ENCODE measurements at regions not wholly inside any gene's neighbourhood (a gene's known extent, or its start where the extent isn't known, plus 50 kb on each side); places are given as distances from the start of the nearest gene placed in this dataset.

- H3K9me2 ChIP-seq (ENCODE audit: insufficient read depth), result no peaks in the 10 kb centered on the region; the same call in 1 of the 2 replicates
- Mint-ChIP-seq H3K27me3 (ENCODE audit: insufficient read depth, low read depth, poor library complexity) (peaks cover 2% of the 10 kb centered on the region), H3K9me3 (peaks cover 7% of the 10 kb centered on the region), H3K4me3 (no peak overlapping the region), H3K4me1 (no peaks in the 10 kb centered on the region), H3K27ac (no peak overlapping the region), H3K36me3 (ENCODE audit: low read depth) (peaks cover 7% of the 10 kb centered on the region; the same call in 2 of the 3 replicates)
- H3K27ac ChIP-seq (ENCODE audit: low read depth), result no peak overlapping the region
- no peaks in the 10 kb centered on the region for H3K79me2 ChIP-seq (replicated peaks; ENCODE audit: insufficient read depth)
- H3K4me3 ChIP-seq, result no peak overlapping the region
- TF ChIP-seq STAT1 (IDR thresholded peaks at IDR 0.05; ENCODE audit: unreplicated experiment), result no peak
- TF ChIP-seq POLR2AphosphoS5 (IDR thresholded peaks at IDR 0.05; ENCODE audit: low read depth), result no peak
- no peaks in the 10 kb centered on the region for H3K36me3 ChIP-seq (ENCODE audit: insufficient read depth)
- H2AFZ ChIP-seq, result no peak overlapping the region
- H4K20me1 ChIP-seq (replicated peaks; ENCODE audit: insufficient read depth), result no peaks in the 10 kb centered on the region
- H3K4me2 ChIP-seq, result no peak overlapping the region
- no peaks in the 10 kb centered on the region for H3F3A ChIP-seq (replicated peaks; ENCODE audit: low read depth)
- DNase-seq (ENCODE audit: low spot score) (no peak), ATAC-seq (no peak)
- no peaks in the 10 kb centered on the region for H3K4me1 ChIP-seq (ENCODE audit: insufficient read depth)
- H3K27me3 ChIP-seq (ENCODE audit: insufficient read depth), result no peaks in the 10 kb centered on the region
Observed at GRCh38 chr1:187079330-187079729, 250.6 kb downstream of the PLA2G4A start.

- Histone ChIP-seq H4K20me1 (replicated peaks; ENCODE audit: insufficient read depth) (no peaks in the 10 kb centered on the region), H3K4me3 (no peak overlapping the region), H3K27me3 (ENCODE audit: insufficient read depth) (no peaks in the 10 kb centered on the region), H3F3A (replicated peaks; ENCODE audit: low read depth) (no peaks in the 10 kb centered on the region), H3K4me1 (ENCODE audit: insufficient read depth) (no peaks in the 10 kb centered on the region), H2AFZ (no peak overlapping the region), H3K27ac (ENCODE audit: low read depth) (no peak overlapping the region), H3K79me2 (replicated peaks; ENCODE audit: insufficient read depth) (no peaks in the 10 kb centered on the region), H3K4me2 (no peak overlapping the region), H3K9me2 (ENCODE audit: insufficient read depth) (peaks cover 5% of the 10 kb centered on the region; the same call in 1 of the 2 replicates), H3K36me3 (ENCODE audit: insufficient read depth) (no peaks in the 10 kb centered on the region; the same call in 1 of the 2 replicates)
- Mint-ChIP-seq H3K4me1 (no peaks in the 10 kb centered on the region), H3K9me3 (peaks cover 29% of the 10 kb centered on the region), H3K4me3 (no peak overlapping the region), H3K27me3 (ENCODE audit: insufficient read depth, low read depth, poor library complexity) (no peaks in the 10 kb centered on the region), H3K36me3 (ENCODE audit: low read depth) (peaks cover 13% of the 10 kb centered on the region), H3K27ac (no peak overlapping the region)
- DNase-seq (ENCODE audit: low spot score) (no peak), ATAC-seq (no peak)
- TF ChIP-seq REST (IDR thresholded peaks at IDR 0.05; ENCODE audit: unreplicated experiment) (no peak), STAT1 (IDR thresholded peaks at IDR 0.05; ENCODE audit: unreplicated experiment) (no peak), ZNF462 (CRISPR knock-in tag; IDR thresholded peaks at IDR 0.05) (no peak), EZH2 (IDR thresholded peaks at IDR 0.05; ENCODE audit: low read depth, unreplicated experiment) (no peak), ETS1 (IDR thresholded peaks at IDR 0.05) (no peak), CTCF (conservative IDR thresholded peaks at IDR 0.05; ENCODE audit: low read depth in 2 of 2) (no peak), EZH2phosphoT487 (IDR thresholded peaks at IDR 0.05; ENCODE audit: unreplicated experiment) (no peak), NANOG (IDR thresholded peaks at IDR 0.05; ENCODE audit: borderline replicate concordance) (no peak), CREB1 (CRISPR knock-in tag; IDR thresholded peaks at IDR 0.05; ENCODE audit: low read depth) (no peak)
Observed at GRCh38 chr1:187091666-187092065, 262.9 kb downstream of the PLA2G4A start.

All from GM23338 (cell line).